Right lobe of liver (tissue), 4 donors: ENCODE measurements at regions not wholly inside any gene's neighbourhood (a gene's known extent, or its start where the extent isn't known, plus 50 kb on each side); places are given as distances from the start of the nearest gene placed in this dataset.

Source experiments
- POLR2A ChIP-seq: fragments of 450-650 bp; IDR thresholded peaks from one replicate; pipeline ENCODE4 v1.6.1; 2017; ENCODE audit warnings: antibody characterized with exemption, mild to moderate bottlenecking
- TF ChIP-seq, protein P1 (sequence below), 4 donors: fragments of 200-600 bp in 3 of 4; fragments of 450-650 bp in 1 of 4; IDR thresholded peaks; one replicate each; pipeline versions ENCODE4 v1.5.1 to v1.8.0; 2016 to 2022; ENCODE audit warnings: antibody characterized with exemption in 4 of 4, mild to moderate bottlenecking in 2 of 4
- donor health status: DM: no; HTN: no; CAD: no.
- donor health status: DM: no; HTN: no; CAD: no.
- donor health status: DM: no; HTN: yes; CAD: no.

DNA sequence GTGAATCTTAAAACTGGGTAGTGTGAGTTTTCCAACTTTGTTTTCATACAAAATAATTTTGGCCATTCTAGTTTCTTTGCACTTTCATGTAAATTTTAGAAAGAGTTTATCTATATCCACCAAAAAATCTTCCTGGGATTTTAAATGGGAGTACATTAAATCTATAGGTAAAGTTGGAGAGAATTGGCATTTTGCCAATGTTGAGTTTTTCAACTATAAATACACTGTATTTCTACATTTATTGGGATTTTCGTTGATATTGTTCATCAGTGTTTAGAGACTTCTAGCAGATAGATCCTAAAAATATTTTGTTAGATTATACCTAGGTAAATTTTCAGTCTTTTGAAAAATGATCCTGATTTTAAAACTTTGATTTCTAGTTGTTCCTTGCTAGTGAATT, 83.1 kb upstream of the CCDC54 start:
- TF ChIP-seq POLR2A, result no peak
- TF ChIP-seq, protein P1, sequence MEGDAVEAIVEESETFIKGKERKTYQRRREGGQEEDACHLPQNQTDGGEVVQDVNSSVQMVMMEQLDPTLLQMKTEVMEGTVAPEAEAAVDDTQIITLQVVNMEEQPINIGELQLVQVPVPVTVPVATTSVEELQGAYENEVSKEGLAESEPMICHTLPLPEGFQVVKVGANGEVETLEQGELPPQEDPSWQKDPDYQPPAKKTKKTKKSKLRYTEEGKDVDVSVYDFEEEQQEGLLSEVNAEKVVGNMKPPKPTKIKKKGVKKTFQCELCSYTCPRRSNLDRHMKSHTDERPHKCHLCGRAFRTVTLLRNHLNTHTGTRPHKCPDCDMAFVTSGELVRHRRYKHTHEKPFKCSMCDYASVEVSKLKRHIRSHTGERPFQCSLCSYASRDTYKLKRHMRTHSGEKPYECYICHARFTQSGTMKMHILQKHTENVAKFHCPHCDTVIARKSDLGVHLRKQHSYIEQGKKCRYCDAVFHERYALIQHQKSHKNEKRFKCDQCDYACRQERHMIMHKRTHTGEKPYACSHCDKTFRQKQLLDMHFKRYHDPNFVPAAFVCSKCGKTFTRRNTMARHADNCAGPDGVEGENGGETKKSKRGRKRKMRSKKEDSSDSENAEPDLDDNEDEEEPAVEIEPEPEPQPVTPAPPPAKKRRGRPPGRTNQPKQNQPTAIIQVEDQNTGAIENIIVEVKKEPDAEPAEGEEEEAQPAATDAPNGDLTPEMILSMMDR (IDR thresholded peaks at IDR 0.05), result no peak
